H1 (cell line): ENCODE measurements at regions not wholly inside any gene's neighbourhood (a gene's known extent, or its start where the extent isn't known, plus 50 kb on each side); places are given as distances from the start of the nearest gene placed in this dataset.

ENCODE experiments used
- CEBPB ChIP-seq: IDR thresholded peaks from 2 replicates; pipeline ENCODE4 v1.6.1; 2012; ENCODE audit warnings: low read depth, low read length
- MAFK ChIP-seq: IDR thresholded peaks from 2 replicates; pipeline ENCODE4 v1.6.1; 2012; ENCODE audit warnings: low read depth, mild to moderate bottlenecking, improper control_type of control experiment, low read length
- PHF8 ChIP-seq: fragments of 200-600 bp; sonication (generic); conservative IDR thresholded peaks from 2 replicates; pipeline ENCODE4 v1.7.1; 2012; ENCODE audit warnings: low read depth, mild to moderate bottlenecking, inconsistent platforms, low read length, moderate library complexity
- POLR2AphosphoS5 ChIP-seq: IDR thresholded peaks from 2 replicates; pipeline ENCODE4 v1.6.1; 2011; ENCODE audit warnings: low read depth, low read length
- SUZ12 ChIP-seq: fragments of 200-600 bp; sonication (generic); IDR thresholded peaks from 2 replicates; pipeline ENCODE4 v1.6.1; 2012; ENCODE audit warnings: mild to moderate bottlenecking, inconsistent platforms, low read length, moderate library complexity, mixed read lengths
- TAF1 ChIP-seq: IDR thresholded peaks from 2 replicates; pipeline ENCODE4 v1.6.1; 2011; ENCODE audit warnings: mild to moderate bottlenecking, low read depth, low read length
- YY1 ChIP-seq: IDR thresholded peaks from 2 replicates; pipeline ENCODE4 v1.6.1; 2011; ENCODE audit warnings: low read depth, mild to moderate bottlenecking, low read length
- TF ChIP-seq, protein P1 (sequence below), 3 experiments: IDR thresholded peaks; 1 replicate in 2 of 3; 2 replicates in 1 of 3; pipeline versions ENCODE4 v1.5.1 to v1.6.1; 2011; ENCODE audit warnings: low read length in 3 of 3, mild to moderate bottlenecking in 3 of 3, inconsistent platforms in 2 of 3, low read depth in 1 of 3, moderate library complexity in 1 of 3; ENCODE audit not compliant: insufficient read depth in 1 of 3; ENCODE audit errors: control extremely low read depth in 1 of 3
- TF ChIP-seq, protein P2 (sequence below): IDR thresholded peaks from 2 replicates; pipeline ENCODE4 v1.6.1; 2012; ENCODE audit warnings: inconsistent platforms
- TF ChIP-seq, protein P3 (sequence below): IDR thresholded peaks from 2 replicates; pipeline ENCODE4 v1.6.1; 2011; ENCODE audit warnings: low read depth, mild to moderate bottlenecking, low read length; ENCODE audit not compliant: insufficient read depth

DNA sequence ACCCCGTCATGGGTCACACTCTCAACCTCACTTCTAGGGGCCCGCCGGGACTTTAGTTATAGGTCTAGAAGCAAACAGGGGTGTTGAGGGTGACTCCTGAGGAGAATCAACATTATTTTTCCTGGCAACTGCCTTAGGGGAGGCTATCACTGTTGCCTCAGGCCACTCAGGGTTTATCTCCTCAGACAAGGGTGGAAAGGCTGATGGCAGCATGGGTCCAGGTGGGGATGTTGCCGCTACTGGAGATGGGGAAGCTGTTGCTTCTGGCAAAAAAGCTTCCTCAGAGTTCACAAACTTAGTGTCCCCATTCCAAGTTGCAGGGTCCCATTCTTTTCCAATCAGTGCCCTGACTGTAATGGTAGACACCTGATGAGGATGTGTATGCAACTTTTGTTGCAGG, 467.4 kb upstream of the RGS6 start:
- TF ChIP-seq, protein P1, sequence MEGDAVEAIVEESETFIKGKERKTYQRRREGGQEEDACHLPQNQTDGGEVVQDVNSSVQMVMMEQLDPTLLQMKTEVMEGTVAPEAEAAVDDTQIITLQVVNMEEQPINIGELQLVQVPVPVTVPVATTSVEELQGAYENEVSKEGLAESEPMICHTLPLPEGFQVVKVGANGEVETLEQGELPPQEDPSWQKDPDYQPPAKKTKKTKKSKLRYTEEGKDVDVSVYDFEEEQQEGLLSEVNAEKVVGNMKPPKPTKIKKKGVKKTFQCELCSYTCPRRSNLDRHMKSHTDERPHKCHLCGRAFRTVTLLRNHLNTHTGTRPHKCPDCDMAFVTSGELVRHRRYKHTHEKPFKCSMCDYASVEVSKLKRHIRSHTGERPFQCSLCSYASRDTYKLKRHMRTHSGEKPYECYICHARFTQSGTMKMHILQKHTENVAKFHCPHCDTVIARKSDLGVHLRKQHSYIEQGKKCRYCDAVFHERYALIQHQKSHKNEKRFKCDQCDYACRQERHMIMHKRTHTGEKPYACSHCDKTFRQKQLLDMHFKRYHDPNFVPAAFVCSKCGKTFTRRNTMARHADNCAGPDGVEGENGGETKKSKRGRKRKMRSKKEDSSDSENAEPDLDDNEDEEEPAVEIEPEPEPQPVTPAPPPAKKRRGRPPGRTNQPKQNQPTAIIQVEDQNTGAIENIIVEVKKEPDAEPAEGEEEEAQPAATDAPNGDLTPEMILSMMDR (IDR thresholded peaks at IDR 0.05; ENCODE audit: control extremely low read depth in 1 of 3, insufficient read depth in 1 of 3, low read depth in 1 of 3, low read length in 3 of 3) = no peak
- TF ChIP-seq PHF8 (no peak), MAFK (no peak), YY1 (no peak), POLR2AphosphoS5 (no peak), SUZ12 (no peak), CEBPB (no peak), TAF1 (no peak)
- TF ChIP-seq, protein P2, sequence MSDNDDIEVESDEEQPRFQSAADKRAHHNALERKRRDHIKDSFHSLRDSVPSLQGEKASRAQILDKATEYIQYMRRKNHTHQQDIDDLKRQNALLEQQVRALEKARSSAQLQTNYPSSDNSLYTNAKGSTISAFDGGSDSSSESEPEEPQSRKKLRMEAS = no peak
- TF ChIP-seq, protein P3, sequence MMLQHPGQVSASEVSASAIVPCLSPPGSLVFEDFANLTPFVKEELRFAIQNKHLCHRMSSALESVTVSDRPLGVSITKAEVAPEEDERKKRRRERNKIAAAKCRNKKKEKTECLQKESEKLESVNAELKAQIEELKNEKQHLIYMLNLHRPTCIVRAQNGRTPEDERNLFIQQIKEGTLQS = no peak
